HCT116 (cell line): ENCODE measurements at regions not wholly inside any gene's neighbourhood (a gene's known extent, or its start where the extent isn't known, plus 50 kb on each side); places are given as distances from the start of the nearest gene placed in this dataset.

Experiments used
- ATAC-seq: fragments of 200-7000 bp; cut with Tn5 transposase; 2 replicates; pipeline ENCODE4 v1.9.1; 2020; ENCODE audit warnings: mild to moderate bottlenecking, moderate library complexity
- BruUV-seq: library from RNA; stranded (reverse); fragments of 400-500 nt; replicated peaks from 2 replicates; lab custom pipeline; 2021; lab: Mats Ljungman, UMichigan
- CTCF ChIA-PET: fragments of 300-600 bp; sonication (Branson Sonifier 250); formaldehyde crosslinking; loops from one replicate; lab custom pipeline; 2021; ENCODE audit warnings: antibody characterized with exemption; lab: Charles Lee
- POLR2A ChIA-PET: fragments of 300-600, 350-600 bp; sonication (Branson Sonifier 250); formaldehyde crosslinking; loops from one replicate; lab custom pipeline; 2021; ENCODE audit warnings: antibody characterized with exemption; lab: Charles Lee
- RAD21 ChIA-PET, 2 experiments: fragments of 300-600 bp; sonication (Branson Sonifier 250); formaldehyde crosslinking; loops; one replicate each; lab custom pipeline; 2023; ENCODE audit warnings: low total read pairs in 2 of 2; ENCODE audit not compliant: uncharacterized antibody in 2 of 2, unreplicated experiment in 2 of 2, low non-redundant PET in 1 of 2; lab: Charles Lee
- DNase-seq: peaks from one replicate; pipeline ENCODE4 v3.0.0-alpha.2; 2010; ENCODE audit warnings: low read depth, low spot score
- H2AFZ ChIP-seq: fragments of 200-600 bp; shearing (Covaris generic), sonication (generic); 2 replicates; pipeline ENCODE4 v1.6.1; 2017; ENCODE audit warnings: low read depth, mixed run types, mixed read lengths, antibody characterized with exemption, low read length; ENCODE audit not compliant: poor library complexity, severe bottlenecking
- H3K27ac ChIP-seq: 2 replicates; pipeline ENCODE4 v1.5.1; 2012; ENCODE audit warnings: low read depth, low read length
- H3K27me3 ChIP-seq: fragments of 200-600 bp; sonication (generic); 2 replicates; pipeline ENCODE4 v1.6.1; 2016; ENCODE audit warnings: mixed run types, low read length, mixed read lengths; ENCODE audit not compliant: insufficient read depth
- H3K36me3 ChIP-seq, 2 experiments: fragments of 200-500 bp in 1 of 2; fragments of 200-600 bp in 1 of 2; sonication (Bioruptor generic) in 1 of 2; sonication (generic) in 1 of 2; 2 replicates each; pipeline versions ENCODE4 v1.5.1 to v1.6.1; 2014 to 2016; ENCODE audit warnings: low read length in 2 of 2, inconsistent platforms in 1 of 2, mixed read lengths in 1 of 2, mixed run types in 1 of 2; ENCODE audit not compliant: insufficient read depth in 2 of 2, control insufficient read depth in 1 of 2
- H3K4me1 ChIP-seq, 2 experiments: fragments of 200-600 bp in 1 of 2; sonication (generic) in 1 of 2; 2 replicates each; pipeline versions ENCODE4 v1.5.1 to v1.6.1; 2012 to 2017; ENCODE audit warnings: low read length in 2 of 2, inconsistent platforms in 1 of 2, mild to moderate bottlenecking in 1 of 2, mixed read lengths in 1 of 2, mixed run types in 1 of 2, moderate library complexity in 1 of 2; ENCODE audit not compliant: insufficient read depth in 2 of 2, control insufficient read depth in 1 of 2
- H3K4me2 ChIP-seq: fragments of 200-600 bp; sonication (generic); 2 replicates; pipeline ENCODE4 v1.6.1; 2017; ENCODE audit warnings: mixed run types, low read length, mixed read lengths
- H3K4me3 ChIP-seq, 2 experiments: fragments of 200-600 bp in 1 of 2; sonication (generic) in 1 of 2; replicated peaks in 1 of 2; 2 replicates each; pipeline ENCODE4 v1.5.1; 2011 to 2016; ENCODE audit warnings: low read length in 2 of 2, control low read depth in 1 of 2, low read depth in 1 of 2, mild to moderate bottlenecking in 1 of 2, mixed read lengths in 1 of 2, mixed run types in 1 of 2
- H3K79me2 ChIP-seq: fragments of 200-600 bp; sonication (generic); 2 replicates; pipeline ENCODE4 v1.6.1; 2017; ENCODE audit warnings: mild to moderate bottlenecking, mixed run types, low read length, moderate library complexity, mixed read lengths; ENCODE audit not compliant: insufficient read depth
- H3K9ac ChIP-seq: fragments of 200-600 bp; sonication (generic); 2 replicates; pipeline ENCODE4 v1.6.1; 2016; ENCODE audit warnings: low read length, mixed read lengths
- H3K9me2 ChIP-seq: fragments of 200-600 bp; sonication (generic), shearing (Covaris generic); 2 replicates; pipeline ENCODE4 v1.6.1; 2017; ENCODE audit warnings: mixed run types, mild to moderate bottlenecking, moderate library complexity; ENCODE audit not compliant: insufficient read depth
- H3K9me3 ChIP-seq, 2 experiments: fragments of 200-500 bp in 1 of 2; fragments of 200-600 bp in 1 of 2; sonication (Bioruptor generic) in 1 of 2; sonication (generic) in 1 of 2; 2 replicates each; pipeline ENCODE4 v1.6.1; 2014 to 2017; ENCODE audit warnings: low read length in 2 of 2, mixed read lengths in 2 of 2, inconsistent platforms in 1 of 2, low read depth in 1 of 2, mild to moderate bottlenecking in 1 of 2, mixed run types in 1 of 2, moderate library complexity in 1 of 2; ENCODE audit not compliant: control insufficient read depth in 1 of 2, insufficient read depth in 1 of 2
- H4K20me1 ChIP-seq: fragments of 200-600 bp; sonication (generic), shearing (Covaris generic); 2 replicates; pipeline ENCODE4 v1.6.1; 2017; ENCODE audit warnings: mixed run types, mild to moderate bottlenecking, moderate library complexity; ENCODE audit not compliant: insufficient read depth
- CEBPB ChIP-seq: IDR thresholded peaks from 2 replicates; pipeline ENCODE4 v1.6.1; 2012; ENCODE audit warnings: low read depth
- ELF1 ChIP-seq: IDR thresholded peaks from 2 replicates; pipeline ENCODE4 v1.6.1; 2012; ENCODE audit warnings: low read depth, borderline replicate concordance
- EZH2 ChIP-seq: fragments of 200-600 bp; sonication (generic); IDR thresholded peaks from 2 replicates; pipeline ENCODE4 v1.6.1; 2017; ENCODE audit warnings: antibody characterized with exemption, mixed run types
- FOSL1 ChIP-seq: IDR thresholded peaks from 2 replicates; pipeline ENCODE4 v1.6.1; 2012; ENCODE audit warnings: low read depth
- POLR2A ChIP-seq: IDR thresholded peaks from 2 replicates; pipeline ENCODE4 v1.7.0; 2011; ENCODE audit warnings: borderline replicate concordance; ENCODE audit not compliant: insufficient read depth, insufficient read length; ENCODE audit errors: extremely low read depth
- POLR2AphosphoS5 ChIP-seq: IDR thresholded peaks from 2 replicates; pipeline ENCODE4 v1.6.1; 2011; ENCODE audit warnings: mild to moderate bottlenecking, low read depth, low read length, moderate library complexity
- SIN3A ChIP-seq: IDR thresholded peaks from 2 replicates; pipeline ENCODE4 v1.6.1; 2012; ENCODE audit warnings: low read depth
- SP1 ChIP-seq: IDR thresholded peaks from 2 replicates; pipeline ENCODE4 v1.6.1; 2012; ENCODE audit warnings: low read depth
- SRF ChIP-seq: IDR thresholded peaks from 2 replicates; pipeline ENCODE4 v1.6.1; 2012; ENCODE audit warnings: low read depth
- YY1 ChIP-seq: IDR thresholded peaks from 2 replicates; pipeline ENCODE4 v1.6.1; 2011; ENCODE audit warnings: low read length, low read depth, moderate library complexity, mild to moderate bottlenecking; ENCODE audit not compliant: insufficient replicate concordance; ENCODE audit errors: extremely low read depth
- ZFX ChIP-seq: fragments of 450-650 bp; IDR thresholded peaks from 2 replicates; pipeline ENCODE4 v1.6.1; 2017
- ZNF274 ChIP-seq: fragments of 200-500 bp; sonication (Bioruptor generic); IDR thresholded peaks from 2 replicates; pipeline ENCODE4 v1.6.1; 2014; ENCODE audit warnings: mild to moderate bottlenecking, low read depth, low read length, inconsistent platforms
- intact Hi-C: fragments of 100-400 bp; cut with micrococcal nuclease; formaldehyde crosslinking; loops from 2 replicates; pipeline ENCODE4 v1.10.0; 2022
- TF ChIP-seq, protein P1 (sequence below): IDR thresholded peaks from 2 replicates; pipeline ENCODE4 v1.6.1; 2012; ENCODE audit warnings: low read depth
- TF ChIP-seq, protein P2 (sequence below): IDR thresholded peaks from 2 replicates; pipeline ENCODE4 v1.6.1; 2012
- TF ChIP-seq, protein P3 (sequence below): IDR thresholded peaks from 2 replicates; pipeline ENCODE4 v1.6.1; 2011; ENCODE audit warnings: mild to moderate bottlenecking, low read length, moderate library complexity; ENCODE audit not compliant: insufficient replicate concordance; ENCODE audit errors: extremely low read depth
- TF ChIP-seq, protein P4 (sequence below), 3 experiments: fragments of 200-600 bp in 1 of 3; sonication (generic) in 1 of 3; IDR thresholded peaks in 2 of 3; conservative IDR thresholded peaks in 1 of 3; 2 replicates each; pipeline ENCODE4 v1.5.1; 2012 to 2017; ENCODE audit warnings: low read depth in 2 of 3, low read length in 2 of 3, antibody characterized with exemption in 1 of 3, borderline replicate concordance in 1 of 3, control low read depth in 1 of 3, mild to moderate bottlenecking in 1 of 3, mixed read lengths in 1 of 3, mixed run types in 1 of 3, moderate library complexity in 1 of 3; ENCODE audit not compliant: insufficient read depth in 1 of 3
- TF ChIP-seq, protein P5 (sequence below): IDR thresholded peaks from 2 replicates; pipeline ENCODE4 v1.6.1; 2012

DNA sequence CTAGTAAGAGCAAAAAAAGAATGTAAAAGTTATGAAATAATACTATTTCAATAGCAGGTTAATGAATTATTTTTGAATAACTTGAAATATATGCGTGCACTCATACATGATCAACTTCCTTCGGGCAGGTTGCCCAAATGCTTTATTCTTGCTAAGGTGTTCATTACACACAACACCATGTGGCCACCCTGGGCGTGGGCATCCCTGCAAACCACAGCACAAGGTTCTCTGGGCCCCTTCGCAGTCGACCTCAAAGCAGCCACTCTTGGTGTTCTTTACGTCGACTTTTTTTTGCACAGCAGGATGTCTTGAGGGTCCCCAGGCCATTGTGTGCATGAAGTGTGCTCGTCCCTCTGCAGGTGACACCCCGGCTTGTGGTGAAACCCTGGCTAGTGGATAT, 300.7 kb upstream of the PITRM1 start:
- Histone ChIP-seq H2AFZ (no peak overlapping the region), H3K27me3 (no peaks in the 10 kb centered on the region), H3K79me2 (no peaks in the 10 kb centered on the region), H3K9ac (no peak overlapping the region), H3K9me3 (no peaks in the 10 kb centered on the region), H3K4me1 (peaks cover 17 to 19% of the 10 kb centered on the region in 2 experiments), H3K27ac (no peak overlapping the region), H3K36me3 (no peaks in the 10 kb centered on the region), H3K9me2 (no peaks in the 10 kb centered on the region), H3K4me2 (no peak overlapping the region), H4K20me1 (no peaks in the 10 kb centered on the region), H3K4me3 (no peak overlapping the region)
- ChIA-PET RAD21 (no interaction called here), POLR2A (no interaction called here), CTCF (no interaction called here)
- DNase-seq (no peak), ATAC-seq (no peak)
- intact Hi-C loops, result no loop called here
- BruUV-seq, result no TSS peak
- TF ChIP-seq, protein P1, sequence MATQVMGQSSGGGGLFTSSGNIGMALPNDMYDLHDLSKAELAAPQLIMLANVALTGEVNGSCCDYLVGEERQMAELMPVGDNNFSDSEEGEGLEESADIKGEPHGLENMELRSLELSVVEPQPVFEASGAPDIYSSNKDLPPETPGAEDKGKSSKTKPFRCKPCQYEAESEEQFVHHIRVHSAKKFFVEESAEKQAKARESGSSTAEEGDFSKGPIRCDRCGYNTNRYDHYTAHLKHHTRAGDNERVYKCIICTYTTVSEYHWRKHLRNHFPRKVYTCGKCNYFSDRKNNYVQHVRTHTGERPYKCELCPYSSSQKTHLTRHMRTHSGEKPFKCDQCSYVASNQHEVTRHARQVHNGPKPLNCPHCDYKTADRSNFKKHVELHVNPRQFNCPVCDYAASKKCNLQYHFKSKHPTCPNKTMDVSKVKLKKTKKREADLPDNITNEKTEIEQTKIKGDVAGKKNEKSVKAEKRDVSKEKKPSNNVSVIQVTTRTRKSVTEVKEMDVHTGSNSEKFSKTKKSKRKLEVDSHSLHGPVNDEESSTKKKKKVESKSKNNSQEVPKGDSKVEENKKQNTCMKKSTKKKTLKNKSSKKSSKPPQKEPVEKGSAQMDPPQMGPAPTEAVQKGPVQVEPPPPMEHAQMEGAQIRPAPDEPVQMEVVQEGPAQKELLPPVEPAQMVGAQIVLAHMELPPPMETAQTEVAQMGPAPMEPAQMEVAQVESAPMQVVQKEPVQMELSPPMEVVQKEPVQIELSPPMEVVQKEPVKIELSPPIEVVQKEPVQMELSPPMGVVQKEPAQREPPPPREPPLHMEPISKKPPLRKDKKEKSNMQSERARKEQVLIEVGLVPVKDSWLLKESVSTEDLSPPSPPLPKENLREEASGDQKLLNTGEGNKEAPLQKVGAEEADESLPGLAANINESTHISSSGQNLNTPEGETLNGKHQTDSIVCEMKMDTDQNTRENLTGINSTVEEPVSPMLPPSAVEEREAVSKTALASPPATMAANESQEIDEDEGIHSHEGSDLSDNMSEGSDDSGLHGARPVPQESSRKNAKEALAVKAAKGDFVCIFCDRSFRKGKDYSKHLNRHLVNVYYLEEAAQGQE, result no peak
- TF ChIP-seq ELF1, result no peak
- no peak for TF ChIP-seq CEBPB
- TF ChIP-seq, protein P2, sequence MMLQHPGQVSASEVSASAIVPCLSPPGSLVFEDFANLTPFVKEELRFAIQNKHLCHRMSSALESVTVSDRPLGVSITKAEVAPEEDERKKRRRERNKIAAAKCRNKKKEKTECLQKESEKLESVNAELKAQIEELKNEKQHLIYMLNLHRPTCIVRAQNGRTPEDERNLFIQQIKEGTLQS, result no peak
- TF ChIP-seq, protein P3, sequence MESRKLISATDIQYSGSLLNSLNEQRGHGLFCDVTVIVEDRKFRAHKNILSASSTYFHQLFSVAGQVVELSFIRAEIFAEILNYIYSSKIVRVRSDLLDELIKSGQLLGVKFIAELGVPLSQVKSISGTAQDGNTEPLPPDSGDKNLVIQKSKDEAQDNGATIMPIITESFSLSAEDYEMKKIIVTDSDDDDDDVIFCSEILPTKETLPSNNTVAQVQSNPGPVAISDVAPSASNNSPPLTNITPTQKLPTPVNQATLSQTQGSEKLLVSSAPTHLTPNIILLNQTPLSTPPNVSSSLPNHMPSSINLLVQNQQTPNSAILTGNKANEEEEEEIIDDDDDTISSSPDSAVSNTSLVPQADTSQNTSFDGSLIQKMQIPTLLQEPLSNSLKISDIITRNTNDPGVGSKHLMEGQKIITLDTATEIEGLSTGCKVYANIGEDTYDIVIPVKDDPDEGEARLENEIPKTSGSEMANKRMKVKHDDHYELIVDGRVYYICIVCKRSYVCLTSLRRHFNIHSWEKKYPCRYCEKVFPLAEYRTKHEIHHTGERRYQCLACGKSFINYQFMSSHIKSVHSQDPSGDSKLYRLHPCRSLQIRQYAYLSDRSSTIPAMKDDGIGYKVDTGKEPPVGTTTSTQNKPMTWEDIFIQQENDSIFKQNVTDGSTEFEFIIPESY, result no peak
- no peak for TF ChIP-seq FOSL1
- no peak for TF ChIP-seq SIN3A
- no peak for TF ChIP-seq POLR2A
- TF ChIP-seq ZNF274, result no peak
- TF ChIP-seq POLR2AphosphoS5, result no peak
- no peak for TF ChIP-seq YY1
- TF ChIP-seq SP1, result no peak
- no peak for TF ChIP-seq EZH2
- TF ChIP-seq, protein P4, sequence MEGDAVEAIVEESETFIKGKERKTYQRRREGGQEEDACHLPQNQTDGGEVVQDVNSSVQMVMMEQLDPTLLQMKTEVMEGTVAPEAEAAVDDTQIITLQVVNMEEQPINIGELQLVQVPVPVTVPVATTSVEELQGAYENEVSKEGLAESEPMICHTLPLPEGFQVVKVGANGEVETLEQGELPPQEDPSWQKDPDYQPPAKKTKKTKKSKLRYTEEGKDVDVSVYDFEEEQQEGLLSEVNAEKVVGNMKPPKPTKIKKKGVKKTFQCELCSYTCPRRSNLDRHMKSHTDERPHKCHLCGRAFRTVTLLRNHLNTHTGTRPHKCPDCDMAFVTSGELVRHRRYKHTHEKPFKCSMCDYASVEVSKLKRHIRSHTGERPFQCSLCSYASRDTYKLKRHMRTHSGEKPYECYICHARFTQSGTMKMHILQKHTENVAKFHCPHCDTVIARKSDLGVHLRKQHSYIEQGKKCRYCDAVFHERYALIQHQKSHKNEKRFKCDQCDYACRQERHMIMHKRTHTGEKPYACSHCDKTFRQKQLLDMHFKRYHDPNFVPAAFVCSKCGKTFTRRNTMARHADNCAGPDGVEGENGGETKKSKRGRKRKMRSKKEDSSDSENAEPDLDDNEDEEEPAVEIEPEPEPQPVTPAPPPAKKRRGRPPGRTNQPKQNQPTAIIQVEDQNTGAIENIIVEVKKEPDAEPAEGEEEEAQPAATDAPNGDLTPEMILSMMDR (IDR thresholded peaks at IDR 0.05 in 2 of 3, conservative IDR thresholded peaks at IDR 0.05 in 1 of 3; ENCODE audit: borderline replicate concordance in 1 of 3, insufficient read depth in 1 of 3, low read depth in 2 of 3, low read length in 2 of 3), result no peak
- TF ChIP-seq SRF, result no peak
- TF ChIP-seq, protein P5, sequence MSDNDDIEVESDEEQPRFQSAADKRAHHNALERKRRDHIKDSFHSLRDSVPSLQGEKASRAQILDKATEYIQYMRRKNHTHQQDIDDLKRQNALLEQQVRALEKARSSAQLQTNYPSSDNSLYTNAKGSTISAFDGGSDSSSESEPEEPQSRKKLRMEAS, result no peak
- TF ChIP-seq ZFX, result no peak
